ENCODE measurements at regions not wholly inside any gene's neighbourhood (a gene's known extent, or its start where the extent isn't known, plus 50 kb on each side); places are given as distances from the start of the nearest gene placed in this dataset.
"Not testable (repeated sequence)": the region's sequence is repeated elsewhere in the genome, so short reads cannot be mapped to it uniquely, and the experiment has no call there.

- TF ChIP-seq REST (IDR thresholded peaks at IDR 0.05; ENCODE audit: unreplicated experiment) (no peak), JUNB (IDR thresholded peaks at IDR 0.05; ENCODE audit: unreplicated experiment) (no peak), POLR2AphosphoS5 (IDR thresholded peaks at IDR 0.05; ENCODE audit: low read depth) (no peak), STAT1 (IDR thresholded peaks at IDR 0.05; ENCODE audit: unreplicated experiment) (no peak), CTCF (conservative IDR thresholded peaks at IDR 0.05; ENCODE audit: low read depth in 2 of 2) (no peak), ZNF331 (CRISPR knock-in tag; IDR thresholded peaks at IDR 0.05; ENCODE audit: low read depth) (no peak), ZNF114 (CRISPR knock-in tag; IDR thresholded peaks at IDR 0.05) (no peak)
These were observed 149.5 kb upstream of the HS3ST4 start (continued) for GRCh38 chr16:25542306-25542705.

- not testable (repeated sequence) for H3K79me2 ChIP-seq (replicated peaks; ENCODE audit: insufficient read depth); H4K20me1 ChIP-seq (replicated peaks; ENCODE audit: insufficient read depth); H3K4me2 ChIP-seq; H3K36me3 ChIP-seq (ENCODE audit: insufficient read depth); H3K4me1 Mint-ChIP-seq; H3K4me3 Mint-ChIP-seq; H2AFZ ChIP-seq; DNase-seq (ENCODE audit: low spot score); H3K27me3 Mint-ChIP-seq (ENCODE audit: insufficient read depth, low read depth, poor library complexity); H3K9me2 ChIP-seq (ENCODE audit: insufficient read depth); H3K27me3 ChIP-seq (ENCODE audit: insufficient read depth); H3K36me3 Mint-ChIP-seq (ENCODE audit: low read depth); ATAC-seq; H3K27ac Mint-ChIP-seq; H3F3A ChIP-seq (replicated peaks; ENCODE audit: low read depth); H3K27ac ChIP-seq (ENCODE audit: low read depth); H3K4me1 ChIP-seq (ENCODE audit: insufficient read depth); H3K4me3 ChIP-seq
- peaks cover 79% of the 10 kb centered on the region for H3K9me3 Mint-ChIP-seq
These were observed 152.0 kb upstream of the HS3ST4 start for GRCh38 chr16:25539767-25540166.

- peaks cover 1% of the 10 kb centered on the region for H3K27me3 Mint-ChIP-seq (ENCODE audit: insufficient read depth, low read depth, poor library complexity)
- Histone ChIP-seq H4K20me1 (replicated peaks; ENCODE audit: insufficient read depth) (no peaks in the 10 kb centered on the region), H3K36me3 (ENCODE audit: insufficient read depth) (no peaks in the 10 kb centered on the region), H3K27me3 (ENCODE audit: insufficient read depth) (no peaks in the 10 kb centered on the region), H3K4me1 (ENCODE audit: insufficient read depth) (no peaks in the 10 kb centered on the region), H3K79me2 (replicated peaks; ENCODE audit: insufficient read depth) (no peaks in the 10 kb centered on the region), H3K27ac (ENCODE audit: low read depth) (0 out of 2 replicates have a peak overlapping the region, but pooled peaks have one; percentile 59), H3F3A (replicated peaks; ENCODE audit: low read depth) (no peaks in the 10 kb centered on the region), H2AFZ (no peak overlapping the region), H3K4me2 (no peak overlapping the region), H3K4me3 (no peak overlapping the region), H3K9me2 (ENCODE audit: insufficient read depth) (no peaks in the 10 kb centered on the region; the same call in 1 of the 2 replicates)
- no peak for ATAC-seq
- H3K36me3 Mint-ChIP-seq (ENCODE audit: low read depth) = no peaks in the 10 kb centered on the region; the same call in 1 of the 3 replicates
- H3K4me1 Mint-ChIP-seq = peaks cover 10% of the 10 kb centered on the region; the same call in 2 of the 3 replicates
- peak overlapping the region; percentile 58; the same call in 1 of the 2 replicates for H3K27ac Mint-ChIP-seq
- H3K4me3 Mint-ChIP-seq = no peak overlapping the region
- TF ChIP-seq ETS1 (IDR thresholded peaks at IDR 0.05) = no peak
- H3K9me3 Mint-ChIP-seq = peaks cover 77% of the 10 kb centered on the region
- peak; percentile 10 for DNase-seq (ENCODE audit: low spot score)
These were observed 168.6 kb upstream of the HS3ST4 start for GRCh38 chr16:25523183-25523582.

All from GM23338 (cell line).